Ishikawa (cell line): ENCODE measurements at regions not wholly inside any gene's neighbourhood (a gene's known extent, or its start where the extent isn't known, plus 50 kb on each side); places are given as distances from the start of the nearest gene placed in this dataset.

Experiments used
- CEBPB ChIP-seq: IDR thresholded peaks from 2 replicates; pipeline ENCODE4 v1.6.1; 2012
- CREB1 ChIP-seq: IDR thresholded peaks from 2 replicates; pipeline ENCODE4 v1.6.1; 2012; ENCODE audit warnings: low read depth
- EGR1 ChIP-seq: IDR thresholded peaks from 2 replicates; pipeline ENCODE4 v1.6.1; 2012
- EP300 ChIP-seq: IDR thresholded peaks from 2 replicates; pipeline ENCODE4 v1.6.1; 2012; ENCODE audit warnings: borderline replicate concordance
- FOXM1 ChIP-seq: IDR thresholded peaks from 2 replicates; pipeline ENCODE4 v1.6.1; 2012; ENCODE audit warnings: low read depth, borderline replicate concordance
- MAX ChIP-seq: IDR thresholded peaks from 2 replicates; pipeline ENCODE4 v1.6.1; 2012
- NFIC ChIP-seq: IDR thresholded peaks from 2 replicates; pipeline ENCODE4 v1.6.1; 2012
- RAD21 ChIP-seq: IDR thresholded peaks from 2 replicates; pipeline ENCODE4 v1.6.1; 2012; ENCODE audit warnings: low read depth
- REST ChIP-seq: IDR thresholded peaks from 2 replicates; pipeline ENCODE4 v1.6.1; 2012; ENCODE audit warnings: low read depth, mild to moderate bottlenecking
- TAF1 ChIP-seq: IDR thresholded peaks from 2 replicates; pipeline ENCODE4 v1.6.1; 2012; ENCODE audit warnings: low read depth, mild to moderate bottlenecking
- TCF12 ChIP-seq: IDR thresholded peaks from 2 replicates; pipeline ENCODE4 v1.6.1; 2012; ENCODE audit warnings: low read depth
- TEAD4 ChIP-seq: IDR thresholded peaks from 2 replicates; pipeline ENCODE4 v1.6.1; 2012
- USF1 ChIP-seq: IDR thresholded peaks from 2 replicates; pipeline ENCODE4 v1.6.1; 2012
- YY1 ChIP-seq: IDR thresholded peaks from 2 replicates; pipeline ENCODE4 v1.6.1; 2012; ENCODE audit warnings: low read depth
- ZBTB7A ChIP-seq: IDR thresholded peaks from 2 replicates; pipeline ENCODE4 v1.6.1; 2012; ENCODE audit warnings: low read depth

- no peak for TF ChIP-seq YY1
- no peak for TF ChIP-seq ZBTB7A
- no peak for TF ChIP-seq TCF12
- no peak for TF ChIP-seq USF1
- no peak for TF ChIP-seq EGR1
- no peak for TF ChIP-seq EP300
- no peak for TF ChIP-seq MAX
- TF ChIP-seq CREB1: no peak
- no peak for TF ChIP-seq FOXM1
- TF ChIP-seq RAD21: no peak
- TF ChIP-seq TAF1: no peak
- TF ChIP-seq CEBPB: no peak
- TF ChIP-seq TEAD4: no peak
- no peak for TF ChIP-seq NFIC
- TF ChIP-seq REST: no peak
These were observed 56.3 kb upstream of the UBAC2 start for GRCh38 chr13:99144306-99144705.

- TF ChIP-seq EGR1: no peak
- TF ChIP-seq TEAD4: no peak
- no peak for TF ChIP-seq NFIC
- TF ChIP-seq USF1: no peak
- no peak for TF ChIP-seq ZBTB7A
- no peak for TF ChIP-seq REST
- no peak for TF ChIP-seq YY1
- no peak for TF ChIP-seq MAX
- TF ChIP-seq EP300: no peak
- no peak for TF ChIP-seq TCF12
These were observed 55.2 kb upstream of the UBAC2 start for GRCh38 chr13:99145461-99145860.

- peak; percentile 20; the same call in 1 of the 2 replicates for TF ChIP-seq TEAD4
- no peak for TF ChIP-seq USF1
- TF ChIP-seq TAF1: no peak
- TF ChIP-seq ZBTB7A: no peak
These were observed 49.9 kb upstream of the UBAC2 start for GRCh38 chr13:99150575-99151361.
